Effector memory CD4-positive, alpha-beta T cell (primary cell): ENCODE measurements at regions not wholly inside any gene's neighbourhood (a gene's known extent, or its start where the extent isn't known, plus 50 kb on each side); places are given as distances from the start of the nearest gene placed in this dataset.

Experiments
- DNase-seq, 3 donors: peaks; one replicate each; pipeline ENCODE4 v3.0.0-alpha.2; 2020
- H3K27ac ChIP-seq: 2 replicates; pipeline ENCODE4 v1.7.0; 2013; ENCODE audit warnings: mild to moderate bottlenecking, low read length, moderate library complexity; ENCODE audit not compliant: insufficient read depth, poor library complexity, severe bottlenecking
- H3K27me3 ChIP-seq: replicated peaks from 2 replicates; pipeline ENCODE4 v1.7.0; 2013; ENCODE audit warnings: mild to moderate bottlenecking, low read length; ENCODE audit not compliant: insufficient read depth, control insufficient read depth, poor library complexity, severe bottlenecking
- H3K36me3 ChIP-seq: 2 replicates; pipeline ENCODE4 v1.7.0; 2013; ENCODE audit warnings: mild to moderate bottlenecking, low read length, moderate library complexity; ENCODE audit not compliant: control insufficient read depth, insufficient read depth
- H3K4me1 ChIP-seq: 2 replicates; pipeline ENCODE4 v1.7.0; 2013; ENCODE audit warnings: low read length, mild to moderate bottlenecking; ENCODE audit not compliant: control insufficient read depth, insufficient read depth, poor library complexity, severe bottlenecking
- H3K4me3 ChIP-seq: 2 replicates; pipeline ENCODE4 v1.7.0; 2013; ENCODE audit warnings: low read length, low read depth, mild to moderate bottlenecking; ENCODE audit not compliant: insufficient read depth, poor library complexity, severe bottlenecking
- H3K9me3 ChIP-seq: 2 replicates; pipeline ENCODE4 v1.7.0; 2013; ENCODE audit warnings: mild to moderate bottlenecking, low read length, moderate library complexity; ENCODE audit not compliant: control insufficient read depth

GRCh38 chr2:181143790-181144300, 163.4 kb downstream of the UBE2E3 start:
- no peak for DNase-seq
- H3K27me3 ChIP-seq: no peaks in the 10 kb centered on the region
- H3K9me3 ChIP-seq: no peaks in the 10 kb centered on the region
- no peak overlapping the region for H3K4me3 ChIP-seq
- peaks cover 4% of the 10 kb centered on the region for H3K4me1 ChIP-seq
- peak overlapping the region; percentile 58 for H3K27ac ChIP-seq
- no peaks in the 10 kb centered on the region for H3K36me3 ChIP-seq

DNA sequence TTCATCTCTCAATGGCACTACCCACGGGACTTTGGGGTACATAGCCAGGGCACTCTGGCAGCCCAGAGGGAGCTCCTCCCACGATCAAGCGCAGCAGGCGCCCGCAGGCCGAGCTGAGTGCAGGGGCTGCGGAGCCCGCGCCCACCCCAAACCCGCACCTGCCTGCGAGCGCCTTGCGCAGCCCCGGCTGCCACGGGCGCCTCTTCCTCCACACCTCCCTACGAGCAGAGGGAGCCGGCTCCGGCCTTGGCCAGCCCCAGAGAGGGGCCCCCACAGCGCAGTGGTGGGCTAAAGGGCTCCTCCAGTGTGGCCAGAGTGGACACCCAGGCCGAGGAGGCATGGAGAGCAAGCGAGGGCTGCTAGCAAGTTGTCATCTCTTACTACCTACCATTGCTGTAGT, 165.2 kb downstream of the UBE2E3 start:
- Histone ChIP-seq H3K4me3 (no peak overlapping the region), H3K9me3 (no peaks in the 10 kb centered on the region), H3K27ac (no peak overlapping the region), H3K36me3 (no peaks in the 10 kb centered on the region), H3K27me3 (no peaks in the 10 kb centered on the region), H3K4me1 (peaks cover 4% of the 10 kb centered on the region)
- no peak for DNase-seq

- H3K4me1 ChIP-seq: peaks cover 4% of the 10 kb centered on the region
- H3K9me3 ChIP-seq: no peaks in the 10 kb centered on the region
- no peak for DNase-seq
- H3K36me3 ChIP-seq: no peaks in the 10 kb centered on the region
- H3K4me3 ChIP-seq: no peak overlapping the region
- H3K27ac ChIP-seq: no peak overlapping the region
- no peaks in the 10 kb centered on the region for H3K27me3 ChIP-seq
Measured at GRCh38 chr2:181146171-181146570, 165.8 kb downstream of the UBE2E3 start.

DNA sequence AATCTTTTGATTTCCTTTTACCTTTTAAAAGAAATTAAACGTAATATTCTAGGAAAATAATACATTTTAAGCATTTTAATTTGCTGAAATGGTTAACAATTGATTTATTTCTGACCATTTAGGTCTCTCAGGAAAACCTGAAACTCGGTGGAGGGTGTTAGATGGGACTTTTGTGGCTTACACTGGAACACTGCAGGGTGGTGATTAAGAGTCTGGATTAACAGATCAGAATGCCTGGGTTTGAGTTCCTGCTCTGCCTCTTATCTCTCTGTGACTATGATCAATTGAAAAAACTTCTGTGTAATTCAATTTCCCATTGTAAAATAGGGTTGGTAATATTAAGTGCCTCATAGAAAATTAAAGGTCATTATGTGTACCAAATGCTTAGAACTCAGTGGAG, 168.7 kb downstream of the UBE2E3 start:
- DNase-seq: no peak
- no peak overlapping the region for H3K27ac ChIP-seq
- no peaks in the 10 kb centered on the region for H3K36me3 ChIP-seq
- H3K4me3 ChIP-seq: no peak overlapping the region
- peaks cover 4% of the 10 kb centered on the region for H3K4me1 ChIP-seq
- H3K27me3 ChIP-seq: no peaks in the 10 kb centered on the region
- H3K9me3 ChIP-seq: no peaks in the 10 kb centered on the region

- no peak overlapping the region for H3K4me3 ChIP-seq
- no peaks in the 10 kb centered on the region for H3K9me3 ChIP-seq
- no peaks in the 10 kb centered on the region for H3K36me3 ChIP-seq
- no peaks in the 10 kb centered on the region for H3K27me3 ChIP-seq
- H3K4me1 ChIP-seq: peaks cover 4% of the 10 kb centered on the region
- no peak overlapping the region for H3K27ac ChIP-seq
- DNase-seq: no peak
Measured at GRCh38 chr2:181152226-181152625, 171.8 kb downstream of the UBE2E3 start.

- no peak overlapping the region for H3K4me3 ChIP-seq
- no peaks in the 10 kb centered on the region for H3K9me3 ChIP-seq
- H3K27me3 ChIP-seq: no peaks in the 10 kb centered on the region
- H3K4me1 ChIP-seq: peaks cover 4% of the 10 kb centered on the region
- H3K36me3 ChIP-seq: no peaks in the 10 kb centered on the region
- H3K27ac ChIP-seq: no peak overlapping the region
- no peak for DNase-seq
Measured at GRCh38 chr2:181152701-181153100, 172.3 kb downstream of the UBE2E3 start.

GRCh38 chr2:181153886-181154285, 173.5 kb downstream of the UBE2E3 start:
- Histone ChIP-seq H3K27ac (no peak overlapping the region), H3K27me3 (no peaks in the 10 kb centered on the region), H3K4me3 (no peak overlapping the region), H3K9me3 (no peaks in the 10 kb centered on the region), H3K36me3 (no peaks in the 10 kb centered on the region), H3K4me1 (peaks cover 3% of the 10 kb centered on the region)
- no peak for DNase-seq

DNA sequence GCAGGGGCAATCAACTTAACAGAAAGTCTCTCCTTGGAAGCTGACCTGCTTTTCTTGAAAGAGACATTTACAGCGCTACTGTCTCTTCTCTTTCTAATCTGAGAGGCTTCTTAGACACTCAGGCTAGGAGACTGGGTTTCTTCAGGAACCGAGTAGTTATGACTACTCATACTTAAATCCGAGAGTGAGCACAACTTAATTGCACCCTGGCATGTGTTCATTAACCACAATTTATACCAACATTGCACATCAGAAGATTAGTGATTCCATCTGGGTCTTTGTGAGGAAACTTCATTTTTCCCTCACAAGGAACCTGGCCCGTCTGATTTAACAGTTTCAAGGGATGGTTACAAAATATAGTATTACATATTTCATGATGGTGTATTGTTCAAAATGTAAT, 176.9 kb downstream of the UBE2E3 start:
- Histone ChIP-seq H3K4me3 (no peak overlapping the region), H3K36me3 (no peaks in the 10 kb centered on the region), H3K9me3 (no peaks in the 10 kb centered on the region), H3K27ac (no peak overlapping the region), H3K27me3 (no peaks in the 10 kb centered on the region), H3K4me1 (no peaks in the 10 kb centered on the region)
- no peak for DNase-seq

DNA sequence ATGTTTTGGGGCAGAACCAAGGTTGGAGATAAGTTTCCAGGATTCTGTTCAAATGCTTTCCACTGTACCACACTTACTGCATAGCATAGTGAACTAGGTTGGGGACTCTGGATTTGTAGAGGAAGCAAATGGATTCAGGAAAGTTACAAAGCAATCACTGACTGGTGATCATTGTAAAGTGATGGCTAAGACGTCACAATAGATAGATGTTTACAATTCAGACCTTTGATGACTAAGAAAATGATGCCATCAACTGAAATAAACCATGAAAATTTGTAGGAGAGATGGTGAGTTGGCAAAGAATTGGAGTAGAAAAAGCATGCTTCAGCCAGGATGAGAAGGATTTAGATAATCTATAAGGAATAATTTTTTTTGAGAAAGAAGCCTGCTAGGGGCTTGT, 178.0 kb downstream of the UBE2E3 start:
- Histone ChIP-seq H3K27ac (no peak overlapping the region), H3K9me3 (no peaks in the 10 kb centered on the region), H3K36me3 (no peaks in the 10 kb centered on the region), H3K4me1 (peaks cover 6% of the 10 kb centered on the region), H3K27me3 (no peaks in the 10 kb centered on the region), H3K4me3 (no peak overlapping the region)
- DNase-seq: no peak

DNA sequence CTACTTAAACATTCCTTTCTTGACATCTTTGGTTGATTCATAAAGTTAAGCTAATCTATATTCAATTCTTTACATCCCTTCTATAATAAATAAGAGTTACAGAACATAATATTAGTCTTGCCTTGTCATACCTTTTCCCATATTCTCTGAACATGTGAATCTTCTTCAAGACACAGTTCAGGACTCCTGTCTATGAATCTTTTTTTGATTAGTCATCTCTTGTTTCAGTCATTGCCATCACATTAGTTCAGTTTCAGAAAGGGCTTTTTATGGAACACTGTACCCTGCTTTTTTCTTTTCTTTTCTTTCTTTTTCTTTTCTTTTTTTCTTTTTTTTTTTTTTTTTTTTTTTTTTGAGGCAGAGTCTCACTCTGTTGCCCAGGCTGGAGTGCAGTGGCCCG, 181.2 kb downstream of the UBE2E3 start:
- Histone ChIP-seq H3K4me3 (no peak overlapping the region), H3K27me3 (no peaks in the 10 kb centered on the region), H3K27ac (no peak overlapping the region), H3K9me3 (no peaks in the 10 kb centered on the region), H3K4me1 (peaks cover 6% of the 10 kb centered on the region), H3K36me3 (no peaks in the 10 kb centered on the region)
- DNase-seq: no peak

GRCh38 chr2:181163139-181163538, 182.7 kb downstream of the UBE2E3 start:
- Histone ChIP-seq H3K9me3 (no peaks in the 10 kb centered on the region), H3K4me3 (no peak overlapping the region), H3K27ac (peak overlapping the region; percentile 22), H3K36me3 (no peaks in the 10 kb centered on the region), H3K27me3 (no peaks in the 10 kb centered on the region), H3K4me1 (peaks cover 6% of the 10 kb centered on the region)
- DNase-seq: peak in 2 of 3 donors; percentile 9 to 19
